HG03432 (cell line): ENCODE measurements at regions not wholly inside any gene's neighbourhood (a gene's known extent, or its start where the extent isn't known, plus 50 kb on each side); places are given as distances from the start of the nearest gene placed in this dataset.
"Not testable (repeated sequence)": the region's sequence is repeated elsewhere in the genome, so short reads cannot be mapped to it uniquely, and the experiment has no call there.

Experiments used
- ATAC-seq: cut with Tn5 transposase; IDR thresholded peaks from one replicate; pipeline ENCODE4 v1.9.1; 2021; ENCODE audit warnings: mild to moderate bottlenecking, moderate library complexity; ENCODE audit not compliant: unreplicated experiment

- ATAC-seq: no peak
Observed at GRCh38 chr12:67525617-67525884, 123.0 kb upstream of the DYRK2 start.

- ATAC-seq: no peak
Observed at GRCh38 chr12:67526129-67526528, 122.4 kb upstream of the DYRK2 start.

GRCh38 chr12:67531051-67531450, 117.5 kb upstream of the DYRK2 start:
- no peak for ATAC-seq

GRCh38 chr12:67531501-67531900, 117.0 kb upstream of the DYRK2 start:
- ATAC-seq: no peak

- ATAC-seq: no peak
Observed at GRCh38 chr12:67533159-67533558, 115.4 kb upstream of the DYRK2 start.

- no peak for ATAC-seq
Observed at GRCh38 chr12:67534046-67534445, 114.5 kb upstream of the DYRK2 start.

GRCh38 chr12:67534681-67535080, 113.9 kb upstream of the DYRK2 start:
- ATAC-seq: no peak

- ATAC-seq: no peak
Observed at GRCh38 chr12:67535176-67535575, 113.4 kb upstream of the DYRK2 start.

- ATAC-seq: no peak
Observed at GRCh38 chr12:67535971-67536370, 112.6 kb upstream of the DYRK2 start.

- no peak for ATAC-seq
Observed at GRCh38 chr12:67539329-67539728, 109.2 kb upstream of the DYRK2 start.

- no peak for ATAC-seq
Observed at GRCh38 chr12:67539946-67540345, 108.6 kb upstream of the DYRK2 start.

- ATAC-seq: peak; percentile 64
Observed at GRCh38 chr12:67540920-67541624, 107.5 kb upstream of the DYRK2 start.

GRCh38 chr12:67541625-67541991, 106.9 kb upstream of the DYRK2 start:
- no peak for ATAC-seq

- no peak for ATAC-seq
Observed at GRCh38 chr12:67543021-67543770, 105.3 kb upstream of the DYRK2 start.

GRCh38 chr12:67545298-67545697, 103.2 kb upstream of the DYRK2 start:
- no peak for ATAC-seq

- ATAC-seq: no peak
Observed at GRCh38 chr12:67546746-67547145, 101.8 kb upstream of the DYRK2 start.

GRCh38 chr12:67555075-67555717, 93.3 kb upstream of the DYRK2 start:
- ATAC-seq: not testable (repeated sequence)

GRCh38 chr12:67558775-67559174, 89.8 kb upstream of the DYRK2 start:
- ATAC-seq: no peak

GRCh38 chr12:67559751-67560150, 88.8 kb upstream of the DYRK2 start:
- no peak for ATAC-seq

GRCh38 chr12:67562513-67563287, 85.8 kb upstream of the DYRK2 start:
- ATAC-seq: no peak

- ATAC-seq: no peak
Observed at GRCh38 chr12:67568055-67568454, 80.5 kb upstream of the DYRK2 start.

GRCh38 chr12:67572492-67572891, 76.1 kb upstream of the DYRK2 start:
- ATAC-seq: no peak
